HUES48 (cell line): ENCODE measurements at regions not wholly inside any gene's neighbourhood (a gene's known extent, or its start where the extent isn't known, plus 50 kb on each side); places are given as distances from the start of the nearest gene placed in this dataset.

Experiments used
- H3K27ac ChIP-seq: one replicate; pipeline ENCODE4 v1.7.0; 2013; ENCODE audit warnings: low read depth, low read length, inconsistent platforms
- H3K27me3 ChIP-seq: 2 replicates; pipeline ENCODE4 v1.6.1; 2013; ENCODE audit warnings: mild to moderate bottlenecking, low read length; ENCODE audit not compliant: control insufficient read depth, insufficient read depth
- H3K36me3 ChIP-seq: 2 replicates; pipeline ENCODE4 v1.6.1; 2013; ENCODE audit warnings: low read length; ENCODE audit not compliant: control insufficient read depth, insufficient read depth
- H3K4me1 ChIP-seq: 2 replicates; pipeline ENCODE4 v1.6.1; 2013; ENCODE audit warnings: mild to moderate bottlenecking, low read length; ENCODE audit not compliant: control insufficient read depth, insufficient read depth
- H3K4me3 ChIP-seq: 2 replicates; pipeline ENCODE4 v1.5.1; 2013; ENCODE audit warnings: mild to moderate bottlenecking, low read depth, low read length
- H3K9ac ChIP-seq: 2 replicates; pipeline ENCODE4 v1.6.1; 2013; ENCODE audit warnings: mild to moderate bottlenecking, low read depth, low read length, moderate library complexity
- H3K9me3 ChIP-seq: 2 replicates; pipeline ENCODE4 v1.6.1; 2013; ENCODE audit warnings: low read length; ENCODE audit not compliant: control insufficient read depth, insufficient read depth

- no peaks in the 10 kb centered on the region for H3K4me1 ChIP-seq
- H3K9ac ChIP-seq: no peak overlapping the region
- H3K4me3 ChIP-seq: no peak overlapping the region
- no peaks in the 10 kb centered on the region for H3K9me3 ChIP-seq
- H3K27ac ChIP-seq: no peak overlapping the region
- no peaks in the 10 kb centered on the region for H3K27me3 ChIP-seq
- H3K36me3 ChIP-seq: no peaks in the 10 kb centered on the region
Measured at GRCh38 chr5:17343675-17344074, 126.2 kb downstream of the BASP1 start.

- Histone ChIP-seq H3K27me3 (no peaks in the 10 kb centered on the region), H3K9me3 (no peaks in the 10 kb centered on the region), H3K4me1 (0 out of 2 replicates have a peak, but pooled peaks cover 2% of the 10 kb centered on the region), H3K27ac (no peak overlapping the region), H3K9ac (no peak overlapping the region), H3K4me3 (no peak overlapping the region), H3K36me3 (no peaks in the 10 kb centered on the region)
Measured at GRCh38 chr5:17346811-17347210, 129.4 kb downstream of the BASP1 start.

- Histone ChIP-seq H3K4me3 (no peak overlapping the region), H3K27me3 (no peaks in the 10 kb centered on the region), H3K9me3 (0 out of 2 replicates have a peak, but pooled peaks cover under 1% of the 10 kb centered on the region), H3K4me1 (peaks cover 9% of the 10 kb centered on the region), H3K27ac (no peak overlapping the region), H3K9ac (no peak overlapping the region), H3K36me3 (no peaks in the 10 kb centered on the region)
Measured at GRCh38 chr5:17352223-17352622, 134.8 kb downstream of the BASP1 start.

- Histone ChIP-seq H3K4me1 (peaks cover 9% of the 10 kb centered on the region), H3K36me3 (no peaks in the 10 kb centered on the region)
Measured at GRCh38 chr5:17354265-17354664, 136.8 kb downstream of the BASP1 start.

GRCh38 chr5:17355586-17356346 is 138.3 kb downstream of the BASP1 start:
- Histone ChIP-seq H3K9me3 (0 out of 2 replicates have a peak, but pooled peaks cover 3% of the 10 kb centered on the region), H3K36me3 (no peaks in the 10 kb centered on the region), H3K9ac (no peak overlapping the region)

More at GRCh38 chr5:17354265-17354664, 136.8 kb downstream of the BASP1 start:
- H3K4me3 ChIP-seq: no peak overlapping the region
- H3K27me3 ChIP-seq: no peaks in the 10 kb centered on the region
- H3K9me3 ChIP-seq: 0 out of 2 replicates have a peak, but pooled peaks cover 3% of the 10 kb centered on the region
- no peak overlapping the region for H3K9ac ChIP-seq
- H3K27ac ChIP-seq: no peak overlapping the region

GRCh38 chr5:17356551-17356950 is 139.1 kb downstream of the BASP1 start:
- H3K4me1 ChIP-seq: peaks cover 9% of the 10 kb centered on the region
- H3K9me3 ChIP-seq: 0 out of 2 replicates have a peak, but pooled peaks cover 3% of the 10 kb centered on the region
- no peaks in the 10 kb centered on the region for H3K36me3 ChIP-seq
- no peak overlapping the region for H3K27ac ChIP-seq
- H3K27me3 ChIP-seq: no peaks in the 10 kb centered on the region
- H3K9ac ChIP-seq: no peak overlapping the region
- H3K4me3 ChIP-seq: no peak overlapping the region

More at GRCh38 chr5:17355586-17356346, 138.3 kb downstream of the BASP1 start:
- Histone ChIP-seq H3K27me3 (no peaks in the 10 kb centered on the region), H3K4me3 (no peak overlapping the region), H3K27ac (no peak overlapping the region), H3K4me1 (peaks cover 9% of the 10 kb centered on the region)

- H3K27ac ChIP-seq: no peak overlapping the region
- no peak overlapping the region for H3K4me3 ChIP-seq
- H3K9me3 ChIP-seq: 0 out of 2 replicates have a peak, but pooled peaks cover 3% of the 10 kb centered on the region
- peaks cover 2% of the 10 kb centered on the region for H3K4me1 ChIP-seq
- no peaks in the 10 kb centered on the region for H3K27me3 ChIP-seq
- no peaks in the 10 kb centered on the region for H3K36me3 ChIP-seq
- H3K9ac ChIP-seq: no peak overlapping the region
Measured at GRCh38 chr5:17357504-17357903, 140.1 kb downstream of the BASP1 start.

- H3K9ac ChIP-seq: no peak overlapping the region
- no peaks in the 10 kb centered on the region for H3K4me1 ChIP-seq
- H3K9me3 ChIP-seq: 0 out of 2 replicates have a peak, but pooled peaks cover 3% of the 10 kb centered on the region
- no peak overlapping the region for H3K27ac ChIP-seq
- H3K27me3 ChIP-seq: no peaks in the 10 kb centered on the region
- no peaks in the 10 kb centered on the region for H3K36me3 ChIP-seq
- H3K4me3 ChIP-seq: no peak overlapping the region
Measured at GRCh38 chr5:17358031-17358430, 140.0 kb upstream of the TAF11L2 start.

- H3K27ac ChIP-seq: no peak overlapping the region
- H3K27me3 ChIP-seq: no peaks in the 10 kb centered on the region
- no peak overlapping the region for H3K4me3 ChIP-seq
- H3K4me1 ChIP-seq: no peaks in the 10 kb centered on the region
- no peak overlapping the region for H3K9ac ChIP-seq
- H3K9me3 ChIP-seq: 0 out of 2 replicates have a peak, but pooled peaks cover 3% of the 10 kb centered on the region
- H3K36me3 ChIP-seq: no peaks in the 10 kb centered on the region
Measured at GRCh38 chr5:17359451-17360011, 138.5 kb upstream of the TAF11L2 start.

GRCh38 chr5:17360879-17361278 is 137.2 kb upstream of the TAF11L2 start:
- H3K27ac ChIP-seq: no peak overlapping the region
- no peaks in the 10 kb centered on the region for H3K36me3 ChIP-seq
- no peaks in the 10 kb centered on the region for H3K27me3 ChIP-seq
- no peak overlapping the region for H3K4me3 ChIP-seq
- H3K9me3 ChIP-seq: 0 out of 2 replicates have a peak, but pooled peaks cover 3% of the 10 kb centered on the region
- H3K9ac ChIP-seq: no peak overlapping the region
- no peaks in the 10 kb centered on the region for H3K4me1 ChIP-seq

GRCh38 chr5:17361331-17361730 is 136.7 kb upstream of the TAF11L2 start:
- H3K27me3 ChIP-seq: no peaks in the 10 kb centered on the region
- no peak overlapping the region for H3K9ac ChIP-seq
- H3K4me1 ChIP-seq: no peaks in the 10 kb centered on the region
- H3K9me3 ChIP-seq: 0 out of 2 replicates have a peak, but pooled peaks cover 3% of the 10 kb centered on the region
- no peak overlapping the region for H3K27ac ChIP-seq
- H3K36me3 ChIP-seq: no peaks in the 10 kb centered on the region
- no peak overlapping the region for H3K4me3 ChIP-seq
